ENCODE measurements at regions not wholly inside any gene's neighbourhood (a gene's known extent, or its start where the extent isn't known, plus 50 kb on each side); places are given as distances from the start of the nearest gene placed in this dataset.
"Not testable (repeated sequence)": the region's sequence is repeated elsewhere in the genome, so short reads cannot be mapped to it uniquely, and the experiment has no call there.

DNA sequence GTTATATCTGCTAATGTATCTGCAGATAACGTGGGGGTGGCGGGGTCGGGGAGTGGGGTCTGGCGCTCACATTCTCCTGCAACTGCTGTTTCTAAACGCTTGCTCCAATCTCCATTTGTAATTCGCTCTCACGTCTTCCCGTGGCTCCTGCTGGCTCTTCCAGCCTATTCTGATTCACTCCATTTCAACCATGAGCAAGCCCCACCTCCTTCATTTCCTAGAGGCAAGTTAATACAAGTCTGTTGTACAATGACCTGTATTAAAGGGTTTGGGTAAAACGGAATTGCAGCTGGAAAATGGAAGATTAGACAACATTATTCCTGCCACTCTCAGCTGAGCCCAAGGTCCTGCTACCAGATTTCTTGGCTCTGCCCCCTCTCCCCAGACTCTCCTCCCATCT, 132.3 kb downstream of the CSNK2A3 start:
- Mint-ChIP-seq H3K36me3 (no peaks in the 10 kb centered on the region), H3K27ac (no peak overlapping the region), H3K4me1 (no peaks in the 10 kb centered on the region), H3K27me3 (no peaks in the 10 kb centered on the region), H3K9me3 (no peaks in the 10 kb centered on the region), H3K4me3 (no peak overlapping the region)
- DNase-seq, result no peak

DNA sequence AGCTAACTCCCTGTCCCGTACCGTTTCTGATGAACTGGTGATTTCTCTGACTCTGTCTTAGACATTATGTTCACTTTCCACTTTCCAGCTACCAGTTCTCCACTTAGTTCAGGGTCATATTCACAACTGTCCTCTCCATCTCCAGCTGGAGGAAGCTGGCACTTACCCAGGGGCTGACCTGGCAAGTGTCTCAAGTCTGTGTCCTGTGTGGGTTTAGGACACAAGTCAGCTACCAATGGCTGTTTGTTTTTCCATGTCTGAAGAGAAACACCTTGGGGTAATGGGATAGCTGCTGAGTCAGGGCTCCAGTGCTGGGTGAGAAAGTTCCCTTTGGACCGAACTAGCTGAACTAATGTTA, 134.4 kb downstream of the CSNK2A3 start:
- no peak overlapping the region for H3K27ac Mint-ChIP-seq
- DNase-seq, result no peak
- H3K27me3 Mint-ChIP-seq, result no peaks in the 10 kb centered on the region
- H3K4me1 Mint-ChIP-seq, result no peaks in the 10 kb centered on the region
- no peaks in the 10 kb centered on the region for H3K9me3 Mint-ChIP-seq
- no peaks in the 10 kb centered on the region for H3K36me3 Mint-ChIP-seq
- no peak overlapping the region for H3K4me3 Mint-ChIP-seq

DNA sequence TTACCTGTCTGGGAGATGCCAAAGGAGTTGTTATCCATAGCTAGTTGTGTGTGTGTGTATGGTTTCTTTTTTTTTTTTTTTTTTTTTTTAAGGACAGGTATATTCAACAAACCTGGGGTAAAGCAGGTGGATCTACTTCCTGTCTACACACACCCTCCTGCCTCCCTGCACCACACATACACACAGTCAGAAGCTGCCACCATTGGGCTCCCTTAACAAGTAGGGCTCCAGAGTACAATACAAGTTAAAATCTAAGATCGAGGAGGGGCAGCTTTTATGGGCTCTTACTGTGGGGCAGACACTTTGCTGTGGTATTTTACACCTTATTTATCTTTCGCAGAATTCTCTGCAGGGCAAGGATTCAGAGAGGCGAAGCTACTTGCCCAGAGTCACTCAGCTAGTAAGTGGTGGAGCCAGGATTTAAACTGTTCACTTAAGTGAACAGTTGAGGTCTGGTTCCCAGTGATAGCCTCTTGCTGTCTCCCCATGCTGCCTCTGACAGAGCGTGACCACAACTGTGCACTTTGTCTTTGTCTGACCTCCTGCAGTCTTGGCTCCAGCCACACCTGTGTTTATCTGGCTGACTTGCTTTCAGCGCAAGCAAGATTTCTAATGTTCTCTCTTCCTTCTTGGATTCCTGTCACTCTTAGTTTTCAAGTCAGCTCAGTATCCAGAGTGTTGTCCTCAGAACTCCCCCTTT, 135.0 kb downstream of the CSNK2A3 start:
- Mint-ChIP-seq H3K36me3 (no peaks in the 10 kb centered on the region), H3K4me1 (no peaks in the 10 kb centered on the region), H3K27ac (no peak overlapping the region), H3K9me3 (no peaks in the 10 kb centered on the region), H3K4me3 (no peak overlapping the region), H3K27me3 (no peaks in the 10 kb centered on the region)
- DNase-seq, result no peak

DNA sequence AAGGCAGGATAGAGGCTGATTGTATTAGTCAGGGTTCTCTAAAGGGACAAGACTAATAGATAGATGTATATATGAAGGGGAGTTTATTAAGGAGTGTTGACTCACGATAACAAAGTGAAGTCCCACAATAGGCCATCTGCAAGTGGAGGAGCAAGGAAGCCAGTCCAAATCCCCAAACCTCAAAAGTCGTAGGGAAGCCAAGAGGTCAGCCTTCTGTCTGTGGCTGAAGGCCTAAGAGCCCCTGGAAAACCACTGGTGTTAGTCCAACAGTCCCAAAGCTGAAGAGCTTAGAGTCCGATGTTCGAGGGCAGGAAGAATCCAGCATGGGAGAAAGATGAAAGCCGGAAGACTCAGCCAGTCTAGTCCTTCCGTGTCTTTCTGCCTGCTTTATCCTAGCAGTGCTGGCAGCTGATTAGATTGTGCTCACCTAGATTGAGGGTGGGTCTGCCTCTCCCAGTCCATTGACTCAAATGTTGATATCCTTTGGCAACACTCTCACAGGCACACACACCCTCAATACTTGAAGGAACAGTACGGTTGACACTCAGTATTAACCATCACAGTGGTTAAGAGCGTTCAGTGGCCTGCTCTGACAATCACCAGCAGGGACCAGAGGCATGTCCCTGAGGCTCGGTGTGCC, 135.6 kb downstream of the CSNK2A3 start:
- no peak for DNase-seq
- H3K27ac Mint-ChIP-seq, result no peak overlapping the region
- no peaks in the 10 kb centered on the region for H3K4me1 Mint-ChIP-seq
- H3K9me3 Mint-ChIP-seq, result no peaks in the 10 kb centered on the region
- no peaks in the 10 kb centered on the region for H3K36me3 Mint-ChIP-seq
- no peak overlapping the region for H3K4me3 Mint-ChIP-seq
- H3K27me3 Mint-ChIP-seq, result no peaks in the 10 kb centered on the region

DNA sequence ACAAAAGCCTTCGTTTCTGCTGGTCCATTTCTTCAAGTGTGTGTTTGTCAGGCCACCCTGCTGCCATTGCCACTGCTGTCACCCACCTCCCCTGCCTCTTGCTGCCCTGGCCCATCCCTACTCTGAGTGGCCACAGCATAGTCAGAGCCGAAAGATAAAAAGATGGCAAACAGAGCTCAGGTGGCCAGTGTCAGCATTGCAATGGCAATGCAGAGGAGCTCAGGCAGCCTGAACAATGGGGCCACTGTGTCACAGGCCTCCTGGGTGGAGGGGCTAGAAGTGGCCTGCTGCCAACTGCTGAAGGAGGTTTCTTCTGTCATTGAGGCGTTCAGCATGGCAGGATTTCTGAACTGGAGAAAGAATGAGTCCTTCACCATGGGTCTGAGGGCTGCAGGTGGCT, 137.1 kb downstream of the CSNK2A3 start:
- Mint-ChIP-seq H3K4me1 (no peaks in the 10 kb centered on the region), H3K9me3 (no peaks in the 10 kb centered on the region), H3K27me3 (no peaks in the 10 kb centered on the region), H3K4me3 (no peak overlapping the region), H3K27ac (no peak overlapping the region), H3K36me3 (no peaks in the 10 kb centered on the region)
- no peak for DNase-seq

DNA sequence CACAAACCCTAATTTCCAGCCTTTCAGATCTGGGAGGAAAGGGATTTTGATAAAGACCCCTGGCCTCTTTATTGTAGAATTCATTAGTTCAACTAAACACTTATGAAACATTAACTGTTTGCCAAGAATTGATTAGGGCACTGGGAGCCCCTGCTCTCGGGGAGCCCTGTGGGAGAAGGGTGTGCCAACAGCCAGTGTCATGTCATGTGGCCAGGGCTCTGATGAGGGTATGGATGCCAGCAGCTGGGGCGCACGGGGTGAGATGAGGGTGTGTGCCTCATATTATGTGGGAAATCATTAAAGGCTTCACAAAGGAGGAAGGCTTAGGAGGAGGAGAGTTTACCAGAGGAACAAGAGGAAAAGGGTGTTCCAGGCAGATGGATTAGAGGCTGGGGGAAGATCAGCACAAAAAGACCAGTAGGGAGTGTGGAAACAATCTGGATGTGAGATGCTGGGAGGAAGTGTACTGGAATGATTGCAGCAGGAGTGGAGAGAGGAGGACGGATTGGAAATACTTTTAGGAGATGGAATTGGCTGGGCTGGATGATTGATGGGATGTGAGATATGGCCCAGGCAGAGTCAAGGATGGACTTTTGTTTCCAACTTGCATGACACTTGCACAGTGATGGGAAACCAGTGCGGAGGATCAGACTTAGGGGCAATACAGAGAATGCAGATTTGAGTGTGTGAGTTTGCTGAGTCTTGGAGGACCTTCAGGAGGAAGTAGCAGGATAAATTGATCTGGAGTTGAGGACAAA, 137.8 kb downstream of the CSNK2A3 start:
- Mint-ChIP-seq H3K9me3 (no peaks in the 10 kb centered on the region), H3K4me1 (no peaks in the 10 kb centered on the region), H3K36me3 (no peaks in the 10 kb centered on the region), H3K4me3 (no peak overlapping the region), H3K27me3 (no peaks in the 10 kb centered on the region), H3K27ac (no peak overlapping the region)
- DNase-seq, result no peak

DNA sequence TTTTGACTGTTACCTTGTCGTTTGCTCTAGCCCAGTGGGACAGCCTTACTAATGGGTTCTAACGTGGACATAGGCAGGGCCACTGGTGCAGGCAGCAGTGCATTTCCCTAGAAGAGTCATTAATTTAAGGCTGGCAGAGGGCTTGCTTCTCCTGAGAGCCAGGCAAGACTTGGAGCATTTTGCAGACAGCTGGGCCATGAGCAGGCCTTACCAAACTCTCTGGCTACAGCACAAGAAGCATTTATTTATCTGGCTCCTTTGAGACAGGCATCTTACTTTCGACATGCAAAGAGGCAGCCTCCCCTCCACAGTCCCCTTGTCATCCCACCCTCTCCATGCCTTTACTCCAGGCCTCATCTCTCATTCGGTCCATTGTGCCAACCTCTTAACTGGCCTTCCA, 139.9 kb downstream of the CSNK2A3 start:
- Mint-ChIP-seq H3K27me3 (no peaks in the 10 kb centered on the region), H3K4me1 (no peaks in the 10 kb centered on the region), H3K27ac (no peak overlapping the region), H3K36me3 (no peaks in the 10 kb centered on the region), H3K9me3 (no peaks in the 10 kb centered on the region), H3K4me3 (no peak overlapping the region)
- no peak for DNase-seq

DNA sequence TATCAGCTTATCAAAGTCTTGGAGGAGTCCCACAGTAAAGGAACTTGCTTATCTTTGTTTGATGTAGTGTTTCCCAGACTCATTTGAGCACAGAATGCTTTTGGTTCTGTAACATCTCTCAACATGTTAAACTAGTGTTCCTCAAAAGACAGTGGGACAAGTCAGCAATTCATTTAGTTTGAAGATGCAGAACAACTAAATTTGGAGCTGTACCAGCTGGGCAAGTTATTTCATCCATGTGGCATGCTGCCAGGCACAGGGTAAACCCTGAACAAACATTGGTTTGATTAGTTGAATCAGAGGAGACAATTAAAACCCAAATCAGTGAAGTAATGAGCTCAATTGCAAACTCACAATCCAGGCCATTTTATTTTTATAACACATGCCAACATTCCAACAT, 141.2 kb downstream of the CSNK2A3 start:
- H3K4me3 Mint-ChIP-seq, result no peak overlapping the region
- H3K9me3 Mint-ChIP-seq, result no peaks in the 10 kb centered on the region
- H3K4me1 Mint-ChIP-seq, result no peaks in the 10 kb centered on the region
- DNase-seq, result no peak
- no peaks in the 10 kb centered on the region for H3K36me3 Mint-ChIP-seq
- no peaks in the 10 kb centered on the region for H3K27me3 Mint-ChIP-seq
- no peak overlapping the region for H3K27ac Mint-ChIP-seq

DNA sequence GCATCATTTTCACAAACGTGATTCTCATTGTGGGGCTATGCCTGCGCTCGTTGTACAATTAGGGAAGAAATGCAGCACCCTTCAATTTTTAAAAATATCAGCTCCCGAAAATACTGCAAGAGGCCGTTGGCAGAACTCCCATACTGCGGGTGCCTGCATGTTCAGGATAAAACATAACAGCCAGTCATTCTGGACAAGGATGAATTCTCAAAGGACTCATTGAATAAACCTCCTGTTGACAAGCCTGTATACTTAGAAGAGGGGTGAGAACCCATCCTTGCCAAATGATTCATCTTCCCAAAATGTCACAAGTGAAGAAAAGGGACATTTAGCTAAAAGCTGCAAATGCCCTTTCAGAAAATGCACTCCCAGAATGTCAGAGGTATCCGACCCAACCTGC, 141.9 kb downstream of the CSNK2A3 start:
- H3K27me3 Mint-ChIP-seq, result peaks cover 5% of the 10 kb centered on the region
- no peaks in the 10 kb centered on the region for H3K36me3 Mint-ChIP-seq
- no peaks in the 10 kb centered on the region for H3K9me3 Mint-ChIP-seq
- H3K27ac Mint-ChIP-seq, result no peak overlapping the region
- no peak overlapping the region for H3K4me3 Mint-ChIP-seq
- no peak for DNase-seq
- H3K4me1 Mint-ChIP-seq, result no peaks in the 10 kb centered on the region

DNA sequence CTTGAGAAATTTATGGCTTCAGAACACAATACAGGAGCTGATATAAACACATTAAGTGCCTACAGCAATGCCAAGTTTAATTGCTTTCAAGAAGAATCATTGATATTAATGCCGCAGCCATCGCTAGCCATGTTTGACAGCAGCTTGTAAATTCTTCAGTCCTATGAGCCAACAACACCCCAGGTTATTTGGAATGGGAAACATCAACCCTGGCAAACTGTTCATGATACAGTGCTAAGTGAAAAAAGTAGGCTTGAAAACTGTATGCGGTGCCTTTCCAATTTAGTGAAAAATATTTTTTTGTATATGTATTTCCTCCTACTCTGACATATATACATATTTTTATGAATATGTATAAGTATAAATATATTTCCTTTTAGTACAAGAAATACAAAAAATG, 142.6 kb downstream of the CSNK2A3 start:
- DNase-seq, result no peak
- Mint-ChIP-seq H3K4me1 (no peaks in the 10 kb centered on the region), H3K4me3 (no peak overlapping the region), H3K27me3 (peaks cover 6% of the 10 kb centered on the region), H3K36me3 (no peaks in the 10 kb centered on the region), H3K27ac (no peak overlapping the region), H3K9me3 (no peaks in the 10 kb centered on the region)

DNA sequence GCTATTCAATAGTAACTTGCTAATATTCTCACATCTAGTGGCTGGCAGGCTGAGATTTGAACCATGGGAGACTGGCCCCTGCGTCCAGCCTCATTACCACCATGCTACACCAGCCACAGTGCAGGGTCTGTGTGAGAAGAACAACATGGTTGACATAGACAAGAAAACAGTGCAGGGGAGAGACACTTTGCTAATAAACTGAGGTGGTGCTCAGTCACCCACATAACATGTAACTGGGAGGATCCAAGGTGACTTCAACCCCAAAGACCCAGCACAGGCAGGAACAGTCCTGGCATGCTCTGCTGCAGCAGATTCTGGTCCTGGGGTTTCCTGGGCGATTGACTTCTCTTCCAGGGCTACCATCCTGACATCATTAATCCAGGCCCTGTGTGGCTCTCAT, 143.1 kb downstream of the CSNK2A3 start:
- no peak overlapping the region for H3K4me3 Mint-ChIP-seq
- no peak overlapping the region for H3K27ac Mint-ChIP-seq
- H3K4me1 Mint-ChIP-seq, result no peaks in the 10 kb centered on the region
- no peaks in the 10 kb centered on the region for H3K9me3 Mint-ChIP-seq
- H3K36me3 Mint-ChIP-seq, result no peaks in the 10 kb centered on the region
- peaks cover 7% of the 10 kb centered on the region for H3K27me3 Mint-ChIP-seq
- no peak for DNase-seq

DNA sequence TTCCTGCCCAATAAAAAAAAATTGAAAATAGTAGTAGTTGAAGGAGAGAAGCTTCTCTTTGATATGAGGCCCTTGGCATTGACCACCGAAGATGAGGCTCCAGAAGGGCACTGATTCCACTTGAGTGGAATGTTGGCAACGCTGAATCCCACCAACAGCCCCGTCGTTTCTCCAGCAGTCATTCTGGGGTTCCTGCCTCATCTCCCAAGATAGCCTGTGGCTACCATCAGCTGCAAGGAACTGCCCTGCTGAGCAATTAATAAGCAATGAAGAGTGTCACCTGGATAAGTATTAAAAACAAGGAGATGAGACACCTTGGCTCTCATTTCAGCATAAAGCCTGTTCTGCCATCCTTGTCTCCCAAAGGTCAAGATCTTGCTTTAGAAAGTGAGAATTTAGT, 144.1 kb downstream of the CSNK2A3 start:
- H3K4me3 Mint-ChIP-seq, result no peak overlapping the region
- H3K9me3 Mint-ChIP-seq, result no peaks in the 10 kb centered on the region
- H3K27ac Mint-ChIP-seq, result no peak overlapping the region
- no peaks in the 10 kb centered on the region for H3K4me1 Mint-ChIP-seq
- DNase-seq, result no peak
- H3K36me3 Mint-ChIP-seq, result no peaks in the 10 kb centered on the region
- peaks cover 12% of the 10 kb centered on the region for H3K27me3 Mint-ChIP-seq

DNA sequence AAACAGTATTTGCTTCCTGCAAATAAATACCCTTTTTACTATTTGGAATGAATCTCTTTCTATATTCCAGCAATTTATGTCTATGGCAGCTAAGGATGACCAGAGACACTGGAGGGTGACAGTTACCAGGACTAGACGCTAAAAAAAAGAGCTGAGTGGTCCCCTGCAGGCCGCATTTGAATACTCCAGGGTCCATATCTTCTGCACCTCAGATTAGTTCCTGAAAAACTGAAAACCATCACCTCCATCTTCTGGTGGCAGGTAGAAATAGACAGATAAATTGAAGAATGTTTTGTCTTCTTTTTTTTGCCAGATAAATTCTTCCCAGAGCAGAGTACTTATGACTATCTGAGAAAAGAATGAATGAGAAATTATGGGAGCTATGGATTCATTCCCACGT, 145.6 kb downstream of the CSNK2A3 start:
- Mint-ChIP-seq H3K27ac (no peak overlapping the region), H3K9me3 (peaks cover 5% of the 10 kb centered on the region), H3K4me1 (no peaks in the 10 kb centered on the region), H3K27me3 (peaks cover 12% of the 10 kb centered on the region), H3K4me3 (no peak overlapping the region), H3K36me3 (peaks cover 3% of the 10 kb centered on the region)
- no peak for DNase-seq

DNA sequence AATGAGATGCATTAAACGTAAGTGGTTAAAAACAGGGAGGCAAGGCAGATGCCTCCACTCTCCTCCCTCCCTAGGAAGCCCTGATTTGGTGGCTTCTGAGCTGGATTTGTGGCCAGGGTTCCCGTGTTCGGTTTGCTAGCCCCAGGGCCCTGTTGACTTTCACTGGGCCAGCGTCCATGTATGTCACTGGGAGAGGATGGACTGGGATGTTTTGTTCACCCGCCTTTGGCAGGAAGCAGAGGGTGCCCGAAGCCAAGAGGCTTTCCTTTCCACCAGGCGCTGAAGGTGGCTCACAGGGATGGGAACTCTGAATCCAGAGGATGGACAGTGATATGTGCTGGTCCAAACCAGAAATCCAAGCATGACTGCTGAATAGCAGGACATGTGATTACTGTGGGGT, 146.6 kb downstream of the CSNK2A3 start:
- peaks cover 7% of the 10 kb centered on the region for H3K9me3 Mint-ChIP-seq
- H3K27ac Mint-ChIP-seq, result no peak overlapping the region
- H3K4me3 Mint-ChIP-seq, result no peak overlapping the region
- H3K36me3 Mint-ChIP-seq, result peaks cover 3% of the 10 kb centered on the region
- peaks cover 12% of the 10 kb centered on the region for H3K27me3 Mint-ChIP-seq
- DNase-seq, result no peak
- H3K4me1 Mint-ChIP-seq, result no peaks in the 10 kb centered on the region

DNA sequence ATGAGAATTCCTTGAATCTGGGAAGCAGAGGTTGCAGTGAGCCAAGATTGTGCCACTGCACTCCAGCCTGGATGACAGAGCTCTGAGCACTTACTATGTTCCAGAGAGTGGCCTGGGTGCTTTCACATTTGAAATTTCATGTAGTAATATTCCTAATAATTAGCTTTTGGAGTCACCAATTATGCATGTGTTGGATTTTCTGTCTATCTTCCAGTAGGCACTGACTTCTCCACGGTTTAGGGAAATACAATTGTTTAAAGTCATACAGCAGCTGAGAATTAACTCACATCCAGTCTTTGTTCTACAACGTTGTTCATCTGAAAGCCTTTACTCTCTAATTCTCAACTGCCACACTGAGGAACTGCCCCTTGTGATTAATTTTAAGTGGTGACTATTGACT, 150.2 kb downstream of the CSNK2A3 start:
- peaks cover 3% of the 10 kb centered on the region for H3K36me3 Mint-ChIP-seq
- peaks cover 11% of the 10 kb centered on the region for H3K9me3 Mint-ChIP-seq
- no peak overlapping the region for H3K4me3 Mint-ChIP-seq
- DNase-seq, result no peak
- no peak overlapping the region for H3K27ac Mint-ChIP-seq
- no peaks in the 10 kb centered on the region for H3K4me1 Mint-ChIP-seq
- H3K27me3 Mint-ChIP-seq, result peaks cover 12% of the 10 kb centered on the region

DNA sequence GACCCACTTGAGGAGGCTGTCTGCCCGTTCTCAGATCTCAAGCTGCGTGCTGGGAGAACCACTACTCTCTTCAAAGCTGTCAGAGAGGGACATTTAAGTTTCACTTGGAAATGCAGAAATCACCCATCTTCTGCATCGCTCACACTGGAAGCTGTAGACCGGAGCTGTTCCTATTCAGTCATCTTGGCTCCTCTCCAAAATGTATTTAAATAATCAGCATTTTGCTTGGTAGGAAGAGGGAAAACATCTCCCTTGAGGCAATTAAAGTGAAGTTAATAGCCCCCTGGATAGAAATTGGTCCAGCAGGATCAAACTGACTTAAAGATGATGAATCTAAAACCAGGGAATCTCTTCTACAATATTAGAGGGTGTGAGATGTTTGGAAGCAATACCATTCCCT, 151.7 kb downstream of the CSNK2A3 start:
- H3K36me3 Mint-ChIP-seq, H3K27ac Mint-ChIP-seq, H3K4me1 Mint-ChIP-seq, H3K4me3 Mint-ChIP-seq, DNase-seq, H3K27me3 Mint-ChIP-seq: not testable (repeated sequence)
- H3K9me3 Mint-ChIP-seq, result peaks cover 16% of the 10 kb centered on the region

All from activated naive CD8-positive, alpha-beta T cell treated with anti-CD3 and anti-CD28 coated beads for 36 hours (primary cell).